ENCODE measurements at regions not wholly inside any gene's neighbourhood (a gene's known extent, or its start where the extent isn't known, plus 50 kb on each side); places are given as distances from the start of the nearest gene placed in this dataset.

DNA sequence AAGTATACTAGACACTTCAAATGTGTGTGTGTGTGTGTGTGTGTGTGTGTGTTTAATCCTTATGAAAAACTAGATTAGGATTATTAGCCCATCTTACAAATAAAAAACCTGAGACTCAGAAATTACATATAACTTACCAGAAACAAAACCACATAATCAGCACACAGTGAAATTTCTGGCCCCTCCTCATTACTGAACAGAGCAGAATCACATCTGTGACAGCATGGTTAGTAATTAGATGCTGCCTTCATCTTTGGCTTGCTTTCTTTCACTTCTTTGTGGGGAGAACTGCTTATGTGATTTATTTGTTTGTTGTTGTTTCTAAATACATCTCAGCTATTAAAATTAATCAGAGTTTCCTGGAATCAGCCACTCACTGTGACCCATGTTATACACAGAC lies 267.1 kb downstream of the TENT5A start:
- TF ChIP-seq, protein P1, sequence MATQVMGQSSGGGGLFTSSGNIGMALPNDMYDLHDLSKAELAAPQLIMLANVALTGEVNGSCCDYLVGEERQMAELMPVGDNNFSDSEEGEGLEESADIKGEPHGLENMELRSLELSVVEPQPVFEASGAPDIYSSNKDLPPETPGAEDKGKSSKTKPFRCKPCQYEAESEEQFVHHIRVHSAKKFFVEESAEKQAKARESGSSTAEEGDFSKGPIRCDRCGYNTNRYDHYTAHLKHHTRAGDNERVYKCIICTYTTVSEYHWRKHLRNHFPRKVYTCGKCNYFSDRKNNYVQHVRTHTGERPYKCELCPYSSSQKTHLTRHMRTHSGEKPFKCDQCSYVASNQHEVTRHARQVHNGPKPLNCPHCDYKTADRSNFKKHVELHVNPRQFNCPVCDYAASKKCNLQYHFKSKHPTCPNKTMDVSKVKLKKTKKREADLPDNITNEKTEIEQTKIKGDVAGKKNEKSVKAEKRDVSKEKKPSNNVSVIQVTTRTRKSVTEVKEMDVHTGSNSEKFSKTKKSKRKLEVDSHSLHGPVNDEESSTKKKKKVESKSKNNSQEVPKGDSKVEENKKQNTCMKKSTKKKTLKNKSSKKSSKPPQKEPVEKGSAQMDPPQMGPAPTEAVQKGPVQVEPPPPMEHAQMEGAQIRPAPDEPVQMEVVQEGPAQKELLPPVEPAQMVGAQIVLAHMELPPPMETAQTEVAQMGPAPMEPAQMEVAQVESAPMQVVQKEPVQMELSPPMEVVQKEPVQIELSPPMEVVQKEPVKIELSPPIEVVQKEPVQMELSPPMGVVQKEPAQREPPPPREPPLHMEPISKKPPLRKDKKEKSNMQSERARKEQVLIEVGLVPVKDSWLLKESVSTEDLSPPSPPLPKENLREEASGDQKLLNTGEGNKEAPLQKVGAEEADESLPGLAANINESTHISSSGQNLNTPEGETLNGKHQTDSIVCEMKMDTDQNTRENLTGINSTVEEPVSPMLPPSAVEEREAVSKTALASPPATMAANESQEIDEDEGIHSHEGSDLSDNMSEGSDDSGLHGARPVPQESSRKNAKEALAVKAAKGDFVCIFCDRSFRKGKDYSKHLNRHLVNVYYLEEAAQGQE (IDR thresholded peaks at IDR 0.05; ENCODE audit: insufficient read depth in 1 of 2, low read depth in 2 of 2, low read length in 2 of 2), result no peak
- TF ChIP-seq POLR2AphosphoS5 (IDR thresholded peaks at IDR 0.05; ENCODE audit: low read depth, low read length) (no peak), SIN3A (IDR thresholded peaks at IDR 0.05; ENCODE audit: borderline replicate concordance, insufficient read depth, low read length) (no peak)

Measured in PFSK-1 (cell line).